B cell (primary cell): ENCODE measurements at regions not wholly inside any gene's neighbourhood (a gene's known extent, or its start where the extent isn't known, plus 50 kb on each side); places are given as distances from the start of the nearest gene placed in this dataset.

ENCODE experiments used
- ATAC-seq: fragments of 200-7000 bp; cut with Tn5 transposase; one replicate; pipeline ENCODE4 v1.10.0; 2021; ENCODE audit warnings: low read depth, mild to moderate bottlenecking, moderate number of reproducible peaks, moderate library complexity
- CTCF ChIA-PET: fragments of 350-600 bp; sonication (Branson Sonifier 250); formaldehyde crosslinking; loops from one replicate; lab custom pipeline; 2021; ENCODE audit warnings: antibody characterized with exemption, inconsistent platforms; lab: Charles Lee
- POLR2A ChIA-PET: fragments of 350-600 bp; sonication (Branson Sonifier 250); formaldehyde crosslinking; loops from one replicate; lab custom pipeline; 2021; ENCODE audit warnings: antibody characterized with exemption; lab: Charles Lee
- DNase-seq: peaks from one replicate; pipeline ENCODE4 v3.0.0; 2013
- H2AFZ ChIP-seq: 2 replicates; pipeline ENCODE4 v1.6.1; 2012; ENCODE audit warnings: mild to moderate bottlenecking, low read depth, low read length; ENCODE audit not compliant: insufficient read depth, poor library complexity, severe bottlenecking
- H3K27ac ChIP-seq, 2 donors: 1 replicate in 1 of 2; 2 replicates in 1 of 2; pipeline ENCODE4 v1.5.1; 2012 to 2013; ENCODE audit warnings: low read length in 2 of 2, mild to moderate bottlenecking in 2 of 2, moderate library complexity in 1 of 2
- H3K27me3 ChIP-seq, 4 experiments: fragments of 200-600 bp in 1 of 4; sonication (generic) in 1 of 4; replicated peaks in 1 of 4; 1 replicate in 2 of 4; 2 replicates in 2 of 4; pipeline versions ENCODE4 v1.6.1 to v1.7.0; 2013 to 2016; ENCODE audit warnings: low read length in 3 of 4, mild to moderate bottlenecking in 2 of 4, mixed read lengths in 1 of 4, moderate library complexity in 1 of 4; ENCODE audit not compliant: insufficient read depth in 4 of 4, control insufficient read depth in 3 of 4; ENCODE audit errors: control extremely low read depth in 1 of 4
- H3K36me3 ChIP-seq, 2 experiments: replicated peaks in 1 of 2; 1 replicate in 1 of 2; 2 replicates in 1 of 2; pipeline versions ENCODE4 v1.6.1 to v1.7.1; 2013; ENCODE audit warnings: low read length in 1 of 2; ENCODE audit not compliant: insufficient read depth in 2 of 2, control insufficient read depth in 1 of 2; ENCODE audit errors: control extremely low read depth in 1 of 2, extremely low read depth in 1 of 2
- H3K4me1 ChIP-seq, 2 donors: fragments of 200-600 bp in 1 of 2; sonication (generic) in 1 of 2; 1 replicate in 1 of 2; 2 replicates in 1 of 2; pipeline versions ENCODE4 v1.5.1 to v1.6.1; 2013 to 2017; ENCODE audit warnings: low read length in 2 of 2; ENCODE audit not compliant: control insufficient read depth in 2 of 2, insufficient read depth in 2 of 2
- H3K4me2 ChIP-seq: replicated peaks from 2 replicates; pipeline ENCODE3; 2012; ENCODE audit warnings: mild to moderate bottlenecking, low read depth, low read length; ENCODE audit not compliant: poor library complexity, severe bottlenecking
- H3K4me3 ChIP-seq, 5 experiments: fragments of 200-600 bp in 1 of 5; sonication (generic) in 1 of 5; 1 replicate in 3 of 5; 2 replicates in 2 of 5; pipeline versions ENCODE4 v1.5.1 to v1.7.0; 2011 to 2016; ENCODE audit warnings: low read length in 4 of 5, mild to moderate bottlenecking in 4 of 5, low read depth in 2 of 5, control low read depth in 1 of 5, moderate library complexity in 1 of 5; ENCODE audit not compliant: insufficient read depth in 1 of 5; ENCODE audit errors: control extremely low read depth in 1 of 5, extremely low read depth in 1 of 5
- H3K79me2 ChIP-seq: fragments of 200-600 bp; sonication (generic); one replicate; pipeline ENCODE4 v1.6.0; 2016; ENCODE audit warnings: low read length; ENCODE audit not compliant: control insufficient read depth, insufficient read depth
- H3K9ac ChIP-seq: fragments of 200-600 bp; sonication (generic); 2 replicates; pipeline ENCODE4 v1.6.1; 2017; ENCODE audit warnings: mild to moderate bottlenecking, low read length, moderate library complexity
- H3K9me3 ChIP-seq, 3 donors: one replicate each; pipeline versions ENCODE4 v1.6.1 to v1.7.1; 2013; ENCODE audit warnings: low read length in 2 of 3; ENCODE audit not compliant: control insufficient read depth in 2 of 3, insufficient read depth in 1 of 3; ENCODE audit errors: control extremely low read depth in 1 of 3
- H4K20me1 ChIP-seq: 2 replicates; pipeline ENCODE4 v1.6.0; 2012; ENCODE audit warnings: mild to moderate bottlenecking, low read length; ENCODE audit not compliant: insufficient read depth, control insufficient read depth, poor library complexity, severe bottlenecking
- H3K27ac Mint-ChIP-seq: one replicate; pipeline ENCODE4 v1.8.0; 2021; ENCODE audit warnings: mixed read lengths
- H3K27me3 Mint-ChIP-seq: one replicate; pipeline ENCODE4 v1.8.0; 2021; ENCODE audit warnings: mixed read lengths
- H3K4me1 Mint-ChIP-seq: one replicate; pipeline ENCODE4 v1.8.0; 2021; ENCODE audit warnings: mixed read lengths
- H3K4me3 Mint-ChIP-seq: one replicate; pipeline ENCODE4 v1.8.0; 2021; ENCODE audit warnings: mixed read lengths
- H3K9me3 Mint-ChIP-seq: one replicate; pipeline ENCODE4 v1.8.0; 2022; ENCODE audit warnings: mixed read lengths; ENCODE audit not compliant: insufficient read depth
- EZH2 ChIP-seq: IDR thresholded peaks from 2 replicates; pipeline ENCODE4 v1.6.1; 2012; ENCODE audit warnings: borderline replicate concordance, low read depth, mild to moderate bottlenecking, moderate library complexity, low read length; ENCODE audit not compliant: insufficient read depth, poor library complexity, severe bottlenecking
- WGBS: methylation state at CpG from one replicate; pipeline ENCODE4 v1.1.5; 2013; ENCODE audit warnings: missing lambda C conversion rate; ENCODE audit not compliant: insufficient coverage; 5-methylcytosine and 5-hydroxymethylcytosine counted together
- intact Hi-C: fragments of 100-400 bp; cut with micrococcal nuclease; formaldehyde crosslinking; loops from one replicate; pipeline ENCODE4 v1.10.0; 2022
- TF ChIP-seq, protein P1 (sequence below): fragments of 200-600 bp; IDR thresholded peaks from one replicate; pipeline ENCODE4 v1.8.0; 2022; ENCODE audit warnings: antibody characterized with exemption, mild to moderate bottlenecking

DNA sequence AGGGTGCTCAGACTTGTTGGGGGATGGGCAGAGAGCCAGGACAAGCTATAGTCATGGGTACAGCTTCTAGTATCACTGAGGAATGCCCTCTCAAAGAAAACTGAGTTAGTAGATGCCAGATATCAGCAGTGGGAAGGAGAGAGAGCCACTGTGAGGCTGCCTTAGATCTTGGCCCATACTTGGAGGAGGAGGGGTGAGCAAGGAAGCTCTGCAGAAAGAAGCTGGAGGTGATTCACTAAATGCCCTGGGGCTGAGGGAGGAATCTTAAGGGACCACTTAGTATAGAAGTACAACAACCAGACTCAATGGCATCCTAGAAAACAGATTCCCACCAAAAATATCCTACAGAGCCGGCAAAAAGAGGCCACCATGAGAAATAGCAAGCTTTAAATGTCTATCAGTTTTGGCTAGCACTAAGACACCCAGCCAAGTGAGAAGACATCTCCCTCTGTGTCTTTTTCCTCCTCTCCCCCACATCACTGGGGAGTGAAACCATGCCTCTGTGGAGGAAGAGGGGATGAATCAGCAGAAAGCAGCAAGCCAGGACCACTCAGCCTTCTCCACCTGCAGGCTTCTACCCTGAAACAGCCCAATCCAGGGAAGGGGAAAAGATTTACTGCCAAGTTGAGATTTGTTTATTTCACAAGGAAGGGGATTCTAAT lies 282.5 kb upstream of the STT3B start:
- no peak overlapping the region for H3K4me3 ChIP-seq
- ChIA-PET POLR2A (no interaction called here), CTCF (no interaction called here)
- no peaks in the 10 kb centered on the region for H4K20me1 ChIP-seq
- no peaks in the 10 kb centered on the region for H3K79me2 ChIP-seq
- H3K27me3 ChIP-seq: no peaks in the 10 kb centered on the region
- TF ChIP-seq EZH2: no peak
- TF ChIP-seq, protein P1, sequence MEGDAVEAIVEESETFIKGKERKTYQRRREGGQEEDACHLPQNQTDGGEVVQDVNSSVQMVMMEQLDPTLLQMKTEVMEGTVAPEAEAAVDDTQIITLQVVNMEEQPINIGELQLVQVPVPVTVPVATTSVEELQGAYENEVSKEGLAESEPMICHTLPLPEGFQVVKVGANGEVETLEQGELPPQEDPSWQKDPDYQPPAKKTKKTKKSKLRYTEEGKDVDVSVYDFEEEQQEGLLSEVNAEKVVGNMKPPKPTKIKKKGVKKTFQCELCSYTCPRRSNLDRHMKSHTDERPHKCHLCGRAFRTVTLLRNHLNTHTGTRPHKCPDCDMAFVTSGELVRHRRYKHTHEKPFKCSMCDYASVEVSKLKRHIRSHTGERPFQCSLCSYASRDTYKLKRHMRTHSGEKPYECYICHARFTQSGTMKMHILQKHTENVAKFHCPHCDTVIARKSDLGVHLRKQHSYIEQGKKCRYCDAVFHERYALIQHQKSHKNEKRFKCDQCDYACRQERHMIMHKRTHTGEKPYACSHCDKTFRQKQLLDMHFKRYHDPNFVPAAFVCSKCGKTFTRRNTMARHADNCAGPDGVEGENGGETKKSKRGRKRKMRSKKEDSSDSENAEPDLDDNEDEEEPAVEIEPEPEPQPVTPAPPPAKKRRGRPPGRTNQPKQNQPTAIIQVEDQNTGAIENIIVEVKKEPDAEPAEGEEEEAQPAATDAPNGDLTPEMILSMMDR: no peak
- no peaks in the 10 kb centered on the region for H3K9me3 ChIP-seq
- H3K4me2 ChIP-seq: no peak overlapping the region
- H3K27ac ChIP-seq: no peak overlapping the region
- ATAC-seq (no peak), DNase-seq (no peak)
- H2AFZ ChIP-seq: no peak overlapping the region
- H3K9ac ChIP-seq: no peak overlapping the region
- H3K4me1 ChIP-seq: no peaks in the 10 kb centered on the region
- Mint-ChIP-seq H3K9me3 (no peaks in the 10 kb centered on the region), H3K27me3 (peaks cover 2% of the 10 kb centered on the region), H3K27ac (no peak overlapping the region), H3K4me1 (no peaks in the 10 kb centered on the region), H3K4me3 (no peak overlapping the region)
- no peaks in the 10 kb centered on the region for H3K36me3 ChIP-seq
- no CpG with 5 or more reads among the region's 1 CpG for WGBS
- intact Hi-C loops: no loop called here

DNA sequence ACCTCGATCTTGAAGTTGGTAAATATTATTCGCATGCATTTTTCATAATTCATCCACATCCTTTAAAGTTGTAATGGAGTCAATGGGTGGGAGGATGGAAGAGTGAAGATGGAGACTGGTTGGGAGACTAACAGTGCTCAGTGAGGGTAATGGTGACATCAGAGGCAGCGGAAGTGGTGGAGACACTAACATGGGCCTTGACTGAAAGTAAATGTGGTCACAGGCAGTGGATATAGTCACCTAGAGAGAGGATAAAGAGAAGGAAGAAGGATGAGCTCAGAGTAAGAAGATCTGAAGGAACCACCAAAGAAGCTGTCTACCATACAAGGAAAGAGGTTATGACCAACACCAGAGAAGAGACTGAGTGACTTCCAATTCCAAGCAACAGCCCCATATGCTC lies 281.6 kb upstream of the STT3B start:
- Mint-ChIP-seq H3K27ac (no peak overlapping the region), H3K4me3 (no peak overlapping the region), H3K9me3 (no peaks in the 10 kb centered on the region), H3K4me1 (no peaks in the 10 kb centered on the region), H3K27me3 (no peaks in the 10 kb centered on the region)
- ATAC-seq (no peak), DNase-seq (no peak)
- no peaks in the 10 kb centered on the region for H3K9me3 ChIP-seq
- H4K20me1 ChIP-seq: no peaks in the 10 kb centered on the region
- no peak overlapping the region for H3K4me2 ChIP-seq
- no peaks in the 10 kb centered on the region for H3K4me1 ChIP-seq
- no peaks in the 10 kb centered on the region for H3K27me3 ChIP-seq
- no peak overlapping the region for H2AFZ ChIP-seq
- H3K9ac ChIP-seq: no peak overlapping the region
- no peak overlapping the region for H3K4me3 ChIP-seq
- H3K27ac ChIP-seq: no peak overlapping the region
- ChIA-PET CTCF (no interaction called here), POLR2A (no interaction called here)
- intact Hi-C loops: no loop called here
- TF ChIP-seq, protein P1: no peak
- no peak for TF ChIP-seq EZH2
- H3K36me3 ChIP-seq: no peaks in the 10 kb centered on the region
- H3K79me2 ChIP-seq: no peaks in the 10 kb centered on the region
- 92% methylated on average over 1 of the region's 3 CpGs for WGBS
